ENCODE measurements at regions not wholly inside any gene's neighbourhood (a gene's known extent, or its start where the extent isn't known, plus 50 kb on each side); places are given as distances from the start of the nearest gene placed in this dataset.

- TF ChIP-seq REST (IDR thresholded peaks at IDR 0.05; ENCODE audit: borderline replicate concordance) (no peak), SMC3 (conservative IDR thresholded peaks at IDR 0.05; ENCODE audit: poor library complexity) (no peak), CTCF (IDR thresholded peaks at IDR 0.05; ENCODE audit: poor library complexity, severe bottlenecking) (no peak), POLR2AphosphoS5 (IDR thresholded peaks at IDR 0.05) (no peak), TAF1 (IDR thresholded peaks at IDR 0.05; ENCODE audit: low read depth) (no peak), MXI1 (conservative IDR thresholded peaks at IDR 0.05; ENCODE audit: poor library complexity, severe bottlenecking) (no peak), RAD21 (conservative IDR thresholded peaks at IDR 0.05) (no peak), EP300 (conservative IDR thresholded peaks at IDR 0.05; ENCODE audit: poor library complexity, severe bottlenecking) (no peak), EZH2 (IDR thresholded peaks at IDR 0.05; ENCODE audit: borderline replicate concordance, insufficient read depth, low read length, poor library complexity, severe bottlenecking) (no peak)
- no peak overlapping the region for H3K27ac ChIP-seq (ENCODE audit: low read length)
- no peak overlapping the region for H3K4me2 ChIP-seq (ENCODE audit: low read length)
- no peak overlapping the region for H2AFZ ChIP-seq (ENCODE audit: low read depth, low read length)
- H3K9me3 ChIP-seq (ENCODE audit: low read length) = no peaks in the 10 kb centered on the region
- H3K4me3 ChIP-seq (ENCODE audit: low read length) = no peak overlapping the region
- no peaks in the 10 kb centered on the region for H3K9me2 ChIP-seq (ENCODE audit: insufficient read depth, low read length)
- H3F3A ChIP-seq (ENCODE audit: insufficient read depth, low read length, poor library complexity, severe bottlenecking) = no peaks in the 10 kb centered on the region
- no peaks in the 10 kb centered on the region for H4K20me1 ChIP-seq (ENCODE audit: insufficient read depth)
- no peaks in the 10 kb centered on the region for H3K79me2 ChIP-seq (replicated peaks; ENCODE audit: insufficient read depth, low read length)
- H3K9ac ChIP-seq (ENCODE audit: low read length) = no peak overlapping the region
- H3K27me3 ChIP-seq (ENCODE audit: insufficient read depth, low read depth, low read length) = no peaks in the 10 kb centered on the region
- H3K36me3 ChIP-seq (ENCODE audit: insufficient read depth, low read length) = no peaks in the 10 kb centered on the region
These were observed 101.8 kb upstream of the MYCN start for GRCh38 chr2:15838481-15839090.

- Histone ChIP-seq H3K27ac (ENCODE audit: low read length) (no peak overlapping the region), H4K20me1 (ENCODE audit: insufficient read depth) (no peaks in the 10 kb centered on the region), H3K9me2 (ENCODE audit: insufficient read depth, low read length) (no peaks in the 10 kb centered on the region), H3K79me2 (replicated peaks; ENCODE audit: insufficient read depth, low read length) (no peaks in the 10 kb centered on the region), H3K9ac (ENCODE audit: low read length) (no peak overlapping the region), H3K4me2 (ENCODE audit: low read length) (no peak overlapping the region), H3F3A (ENCODE audit: insufficient read depth, low read length, poor library complexity, severe bottlenecking) (no peaks in the 10 kb centered on the region), H3K36me3 (ENCODE audit: insufficient read depth, low read length) (no peaks in the 10 kb centered on the region), H2AFZ (ENCODE audit: low read depth, low read length) (no peak overlapping the region), H3K27me3 (ENCODE audit: insufficient read depth, low read depth, low read length) (no peaks in the 10 kb centered on the region), H3K9me3 (ENCODE audit: low read length) (no peaks in the 10 kb centered on the region), H3K4me3 (ENCODE audit: low read length) (no peak overlapping the region)
- TF ChIP-seq SMC3 (conservative IDR thresholded peaks at IDR 0.05; ENCODE audit: poor library complexity) (no peak), CTCF (IDR thresholded peaks at IDR 0.05; ENCODE audit: poor library complexity, severe bottlenecking) (no peak), EZH2 (IDR thresholded peaks at IDR 0.05; ENCODE audit: borderline replicate concordance, insufficient read depth, low read length, poor library complexity, severe bottlenecking) (no peak), POLR2AphosphoS5 (IDR thresholded peaks at IDR 0.05) (no peak), RAD21 (conservative IDR thresholded peaks at IDR 0.05) (no peak), EP300 (conservative IDR thresholded peaks at IDR 0.05; ENCODE audit: poor library complexity, severe bottlenecking) (no peak), TAF1 (IDR thresholded peaks at IDR 0.05; ENCODE audit: low read depth) (no peak), REST (IDR thresholded peaks at IDR 0.05; ENCODE audit: borderline replicate concordance) (no peak), MXI1 (conservative IDR thresholded peaks at IDR 0.05; ENCODE audit: poor library complexity, severe bottlenecking) (no peak)
These were observed 100.8 kb upstream of the MYCN start for GRCh38 chr2:15839426-15840124.
